ENCODE measurements at regions not wholly inside any gene's neighbourhood (a gene's known extent, or its start where the extent isn't known, plus 50 kb on each side); places are given as distances from the start of the nearest gene placed in this dataset.
"Not testable (repeated sequence)": the region's sequence is repeated elsewhere in the genome, so short reads cannot be mapped to it uniquely, and the experiment has no call there.

GRCh38 chr4:12116009-12116552, 687.4 kb upstream of the HS3ST1 start:
- FAIRE-seq (no peak), DNase-seq (ENCODE audit: insufficient read length, low spot score) (no peak)
- TF ChIP-seq, protein P1, sequence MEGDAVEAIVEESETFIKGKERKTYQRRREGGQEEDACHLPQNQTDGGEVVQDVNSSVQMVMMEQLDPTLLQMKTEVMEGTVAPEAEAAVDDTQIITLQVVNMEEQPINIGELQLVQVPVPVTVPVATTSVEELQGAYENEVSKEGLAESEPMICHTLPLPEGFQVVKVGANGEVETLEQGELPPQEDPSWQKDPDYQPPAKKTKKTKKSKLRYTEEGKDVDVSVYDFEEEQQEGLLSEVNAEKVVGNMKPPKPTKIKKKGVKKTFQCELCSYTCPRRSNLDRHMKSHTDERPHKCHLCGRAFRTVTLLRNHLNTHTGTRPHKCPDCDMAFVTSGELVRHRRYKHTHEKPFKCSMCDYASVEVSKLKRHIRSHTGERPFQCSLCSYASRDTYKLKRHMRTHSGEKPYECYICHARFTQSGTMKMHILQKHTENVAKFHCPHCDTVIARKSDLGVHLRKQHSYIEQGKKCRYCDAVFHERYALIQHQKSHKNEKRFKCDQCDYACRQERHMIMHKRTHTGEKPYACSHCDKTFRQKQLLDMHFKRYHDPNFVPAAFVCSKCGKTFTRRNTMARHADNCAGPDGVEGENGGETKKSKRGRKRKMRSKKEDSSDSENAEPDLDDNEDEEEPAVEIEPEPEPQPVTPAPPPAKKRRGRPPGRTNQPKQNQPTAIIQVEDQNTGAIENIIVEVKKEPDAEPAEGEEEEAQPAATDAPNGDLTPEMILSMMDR (IDR thresholded peaks at IDR 0.05; ENCODE audit: insufficient read depth, missing control alignments) = no peak

DNA sequence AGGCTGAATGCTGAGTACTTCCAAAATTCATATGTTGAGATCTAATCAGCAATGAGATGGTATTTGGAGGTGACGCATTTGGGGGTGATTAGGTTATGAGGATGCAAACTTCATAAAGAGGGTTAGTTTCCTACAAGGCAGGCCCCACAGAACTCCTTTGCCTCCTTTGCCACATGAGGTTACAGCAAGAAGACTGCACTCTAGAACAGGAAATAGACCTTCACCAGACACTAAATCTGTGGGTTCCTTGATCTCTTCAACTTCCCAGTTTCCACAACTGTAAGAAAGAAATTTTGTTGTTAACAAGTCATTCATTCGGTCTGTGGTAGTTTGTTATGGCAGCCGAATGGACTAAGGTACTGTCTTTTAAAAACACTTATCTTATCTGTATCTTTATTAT, 681.9 kb upstream of the HS3ST1 start:
- FAIRE-seq (no peak), DNase-seq (ENCODE audit: insufficient read length, low spot score) (no peak)
- TF ChIP-seq, protein P1 (IDR thresholded peaks at IDR 0.05; ENCODE audit: insufficient read depth, missing control alignments) = no peak

- DNase-seq (ENCODE audit: insufficient read length, low spot score); FAIRE-seq: not testable (repeated sequence)
These were observed 680.4 kb upstream of the HS3ST1 start for GRCh38 chr4:12109056-12109455.

DNA sequence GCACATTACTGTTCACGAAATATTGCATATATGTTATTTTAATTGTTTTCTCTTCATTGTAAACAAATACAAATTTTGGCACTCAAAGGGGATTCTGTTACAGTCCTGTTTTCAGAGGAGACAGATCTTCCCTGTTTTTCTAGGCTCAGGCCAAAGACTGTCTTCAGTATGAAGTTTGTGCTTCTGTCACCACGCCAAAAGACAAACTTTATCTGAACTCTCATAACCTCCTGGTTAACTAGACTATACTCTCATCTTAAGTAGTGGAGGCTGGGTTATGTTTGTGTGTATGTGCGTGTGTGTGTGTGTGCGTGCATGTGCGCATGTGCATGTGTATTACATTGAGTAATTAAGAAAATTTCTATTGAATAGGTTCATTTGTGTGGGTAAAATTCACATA, 676.8 kb upstream of the HS3ST1 start:
- DNase-seq (ENCODE audit: insufficient read length, low spot score) = no peak
- TF ChIP-seq, protein P1 (IDR thresholded peaks at IDR 0.05; ENCODE audit: insufficient read depth, missing control alignments) = no peak
- no peak for FAIRE-seq

DNA sequence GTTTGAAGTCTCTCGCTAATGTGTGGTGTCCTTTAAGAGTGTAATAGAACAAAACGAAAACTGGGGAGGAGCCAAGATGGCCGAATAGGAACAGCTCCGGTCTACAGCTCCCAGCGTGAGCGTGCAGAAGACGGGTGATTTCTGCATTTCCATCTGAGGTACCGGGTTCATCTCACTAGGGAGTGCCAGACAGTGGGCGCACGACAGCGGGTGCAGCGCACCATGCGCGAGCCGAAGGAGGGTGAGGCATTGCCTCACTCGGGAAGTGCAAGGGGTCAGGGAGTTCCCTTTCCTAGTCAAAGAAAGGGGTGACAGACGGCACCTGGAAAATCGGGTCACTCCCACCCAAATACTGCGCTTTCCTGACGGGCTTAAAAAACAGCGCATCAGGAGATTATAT, 661.2 kb upstream of the HS3ST1 start:
- FAIRE-seq = not testable (repeated sequence)

DNA sequence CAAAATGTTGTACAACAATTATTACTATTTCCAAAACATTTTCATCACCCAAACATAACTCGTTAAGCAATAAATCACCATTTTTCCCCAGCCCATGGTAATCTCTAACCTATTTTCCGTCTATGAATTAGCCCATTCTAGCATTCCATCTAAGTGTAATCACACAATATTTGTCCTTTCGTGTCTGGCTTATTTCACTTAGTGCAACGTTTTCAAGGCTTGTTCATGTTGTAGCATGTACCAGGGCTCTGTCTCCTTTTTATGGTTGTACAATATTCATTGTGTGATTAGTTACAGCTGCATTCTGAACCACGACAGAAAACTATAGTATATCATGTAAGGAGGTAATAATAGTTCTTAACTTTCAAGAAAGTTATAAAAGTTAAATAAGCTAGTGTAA, 656.0 kb upstream of the HS3ST1 start:
- FAIRE-seq (no peak), DNase-seq (ENCODE audit: insufficient read length, low spot score) (no peak)
- TF ChIP-seq, protein P1 (IDR thresholded peaks at IDR 0.05; ENCODE audit: insufficient read depth, missing control alignments) = no peak

More for the DNA sequence above, 661.2 kb upstream of the HS3ST1 start:
- DNase-seq (ENCODE audit: insufficient read length, low spot score) = not testable (repeated sequence)

DNA sequence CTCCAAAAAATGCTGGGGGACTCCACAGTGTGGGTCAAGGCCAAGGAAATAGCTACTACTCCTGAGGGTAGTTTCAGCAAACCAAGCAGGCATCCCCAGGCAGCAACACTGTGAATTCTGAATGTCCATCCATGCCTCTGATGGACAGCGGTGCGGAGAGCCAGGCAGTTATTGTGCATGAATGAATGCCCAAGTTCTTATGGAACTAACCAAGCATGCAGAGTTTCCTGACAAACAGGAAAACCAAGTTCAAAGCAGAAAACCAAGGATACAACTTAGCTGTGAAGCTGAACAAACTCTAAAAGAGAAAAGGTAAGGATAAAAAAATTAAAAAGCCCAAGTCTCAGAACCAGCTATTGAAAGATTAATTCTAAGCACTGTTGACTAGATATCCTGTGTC, 642.6 kb upstream of the HS3ST1 start:
- FAIRE-seq (no peak), DNase-seq (ENCODE audit: insufficient read length, low spot score) (no peak)
- TF ChIP-seq, protein P1 (IDR thresholded peaks at IDR 0.05; ENCODE audit: insufficient read depth, missing control alignments) = no peak

- TF ChIP-seq, protein P1 (IDR thresholded peaks at IDR 0.05; ENCODE audit: insufficient read depth, missing control alignments) = no peak
- FAIRE-seq = no peak
- DNase-seq (ENCODE audit: insufficient read length, low spot score) = no peak
These were observed 625.3 kb upstream of the HS3ST1 start for GRCh38 chr4:12053966-12054365.

Measured in D721Med (cell line).